Keratinocyte (primary cell): ENCODE measurements at regions not wholly inside any gene's neighbourhood (a gene's known extent, or its start where the extent isn't known, plus 50 kb on each side); places are given as distances from the start of the nearest gene placed in this dataset.
"Not testable (repeated sequence)": the region's sequence is repeated elsewhere in the genome, so short reads cannot be mapped to it uniquely, and the experiment has no call there.

Source experiments
- DNase-seq: peaks from one replicate; pipeline ENCODE4 v3.0.0-alpha.2; 2011; ENCODE audit warnings: low read depth, missing footprints, low spot score
- FAIRE-seq: peaks from 2 replicates; lab custom pipeline; 2011; peaks lifted over from hg19 to GRCh38; lab: Jason Lieb, UNC
- H2AFZ ChIP-seq: 2 replicates; pipeline ENCODE4 v1.6.0; 2012; ENCODE audit warnings: low read length, control low read depth, inconsistent platforms; ENCODE audit not compliant: control insufficient read depth
- H3K27ac ChIP-seq: 2 replicates; pipeline ENCODE4 v1.5.1; 2011; ENCODE audit warnings: low read length; ENCODE audit not compliant: control insufficient read depth, insufficient read depth
- H3K27me3 ChIP-seq: 3 replicates; pipeline ENCODE4 v1.6.0; 2011; ENCODE audit warnings: low read length; ENCODE audit not compliant: control insufficient read depth, insufficient read depth; ENCODE audit errors: extremely low read depth
- H3K36me3 ChIP-seq, 2 experiments: 2 replicates in 1 of 2; 3 replicates in 1 of 2; pipeline ENCODE4 v1.5.1; 2011; ENCODE audit warnings: low read length in 2 of 2, mild to moderate bottlenecking in 1 of 2; ENCODE audit not compliant: control insufficient read depth in 2 of 2, insufficient read depth in 2 of 2; ENCODE audit errors: extremely low read depth in 1 of 2
- H3K4me1 ChIP-seq: 3 replicates; pipeline ENCODE4 v1.5.1; 2011; ENCODE audit warnings: low read length; ENCODE audit not compliant: control insufficient read depth, insufficient read depth; ENCODE audit errors: extremely low read depth
- H3K4me2 ChIP-seq: 3 replicates; pipeline ENCODE4 v1.6.0; 2011; ENCODE audit warnings: low read depth, low read length; ENCODE audit not compliant: control insufficient read depth, insufficient read depth; ENCODE audit errors: extremely low read depth
- H3K4me3 ChIP-seq, 3 experiments: fragments of 200-600 bp in 1 of 3; sonication (generic) in 1 of 3; 2 replicates in 2 of 3; 3 replicates in 1 of 3; pipeline ENCODE4 v1.5.1; 2011 to 2016; ENCODE audit warnings: low read length in 3 of 3, mild to moderate bottlenecking in 3 of 3, control low read depth in 2 of 3, inconsistent platforms in 1 of 3, low read depth in 1 of 3, mixed read lengths in 1 of 3, mixed run types in 1 of 3, moderate library complexity in 1 of 3; ENCODE audit not compliant: control insufficient read depth in 2 of 3, insufficient read depth in 2 of 3; ENCODE audit errors: extremely low read depth in 1 of 3
- H3K79me2 ChIP-seq: 2 replicates; pipeline ENCODE4 v1.6.0; 2012; ENCODE audit warnings: low read length; ENCODE audit not compliant: control insufficient read depth, insufficient read depth
- H3K9ac ChIP-seq: 3 replicates; pipeline ENCODE4 v1.6.0; 2011; ENCODE audit warnings: low read length; ENCODE audit not compliant: control insufficient read depth, insufficient read depth; ENCODE audit errors: extremely low read depth
- H3K9me1 ChIP-seq: 3 replicates; pipeline ENCODE4 v1.6.0; 2011; ENCODE audit warnings: low read length; ENCODE audit not compliant: control insufficient read depth, insufficient read depth; ENCODE audit errors: extremely low read depth
- H3K9me3 ChIP-seq: 2 replicates; pipeline ENCODE4 v1.5.1; 2012; ENCODE audit warnings: low read depth, low read length; ENCODE audit not compliant: control insufficient read depth
- H4K20me1 ChIP-seq: 3 replicates; pipeline ENCODE4 v1.6.0; 2011; ENCODE audit warnings: low read length; ENCODE audit not compliant: control insufficient read depth, insufficient read depth; ENCODE audit errors: extremely low read depth
- EZH2 ChIP-seq: IDR thresholded peaks from one replicate; pipeline ENCODE4 v1.6.1; 2012; ENCODE audit warnings: inconsistent platforms, mild to moderate bottlenecking, low read length, moderate library complexity
- dilution Hi-C: fragments of 300-500 bp; cut with MboI; formaldehyde crosslinking; loops from one replicate; pipeline ENCODE4 v1.7.0; 2020; ENCODE audit warnings: low sequenced_read_pairs; ENCODE audit not compliant: extremely low pct_ligation_motif_present
- TF ChIP-seq, protein P1 (sequence below), 3 experiments: IDR thresholded peaks in 1 of 3; conservative IDR thresholded peaks in 1 of 3; optimal IDR thresholded peaks in 1 of 3; 2 replicates in 2 of 3; 3 replicates in 1 of 3; pipeline versions ENCODE3 to v1.5.1; 2011; ENCODE audit warnings: low read length in 3 of 3, mild to moderate bottlenecking in 3 of 3, moderate library complexity in 2 of 3, control low read depth in 1 of 3, inconsistent platforms in 1 of 3; ENCODE audit not compliant: insufficient read depth in 2 of 3; ENCODE audit errors: extremely low read depth in 1 of 3

GRCh38 chr2:153403940-153404339, 74.6 kb downstream of the RPRM start:
- no peak overlapping the region for H3K9ac ChIP-seq

GRCh38 chr2:153403352-153403751, 75.2 kb downstream of the RPRM start:
- DNase-seq, H2AFZ ChIP-seq, H3K27ac ChIP-seq, H3K4me2 ChIP-seq, H4K20me1 ChIP-seq, H3K27me3 ChIP-seq, H3K9me3 ChIP-seq, H3K79me2 ChIP-seq, FAIRE-seq, H3K9me1 ChIP-seq, dilution Hi-C loops, H3K36me3 ChIP-seq, H3K4me1 ChIP-seq, H3K9ac ChIP-seq, H3K4me3 ChIP-seq: not testable (repeated sequence)

More at GRCh38 chr2:153403940-153404339, 74.6 kb downstream of the RPRM start:
- Histone ChIP-seq H3K9me3 (no peaks in the 10 kb centered on the region), H3K36me3 (no peaks in the 10 kb centered on the region), H3K27ac (no peak overlapping the region), H4K20me1 (no peaks in the 10 kb centered on the region), H3K4me1 (peaks cover 11% of the 10 kb centered on the region), H3K79me2 (no peaks in the 10 kb centered on the region), H3K4me3 (no peak overlapping the region), H3K27me3 (no peaks in the 10 kb centered on the region), H3K4me2 (no peak overlapping the region), H3K9me1 (no peaks in the 10 kb centered on the region), H2AFZ (no peak overlapping the region)
- FAIRE-seq (no peak), DNase-seq (no peak)
- no peak for TF ChIP-seq EZH2
- dilution Hi-C loops, result no loop called here

DNA sequence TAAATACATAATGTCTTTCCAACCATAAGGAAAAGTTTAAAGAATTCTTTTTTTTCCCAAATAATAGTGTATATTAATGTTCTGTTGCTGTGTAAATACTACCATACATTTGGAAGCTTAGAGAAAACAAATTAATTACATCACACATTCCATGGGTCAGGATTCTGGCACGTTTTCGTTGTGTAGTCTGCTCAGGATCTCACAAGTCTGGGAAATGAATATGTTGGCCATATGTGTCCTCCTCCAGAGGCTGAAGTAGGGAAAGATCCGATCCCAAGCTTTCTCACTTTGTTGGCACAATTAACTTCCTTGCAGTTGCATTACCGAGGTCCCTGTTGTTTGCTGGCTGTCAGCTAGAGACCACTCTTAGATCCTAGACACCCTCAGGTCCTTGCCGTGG, 83.9 kb downstream of the RPRM start:
- Histone ChIP-seq H3K79me2 (no peaks in the 10 kb centered on the region), H3K9ac (no peak overlapping the region), H4K20me1 (no peaks in the 10 kb centered on the region), H3K9me3 (no peaks in the 10 kb centered on the region), H2AFZ (no peak overlapping the region), H3K4me2 (no peak overlapping the region), H3K9me1 (no peaks in the 10 kb centered on the region), H3K4me1 (no peaks in the 10 kb centered on the region), H3K27ac (no peak overlapping the region), H3K4me3 (no peak overlapping the region), H3K36me3 (no peaks in the 10 kb centered on the region), H3K27me3 (no peaks in the 10 kb centered on the region)
- FAIRE-seq, result no peak
- DNase-seq, result no peak
- TF ChIP-seq, protein P1, sequence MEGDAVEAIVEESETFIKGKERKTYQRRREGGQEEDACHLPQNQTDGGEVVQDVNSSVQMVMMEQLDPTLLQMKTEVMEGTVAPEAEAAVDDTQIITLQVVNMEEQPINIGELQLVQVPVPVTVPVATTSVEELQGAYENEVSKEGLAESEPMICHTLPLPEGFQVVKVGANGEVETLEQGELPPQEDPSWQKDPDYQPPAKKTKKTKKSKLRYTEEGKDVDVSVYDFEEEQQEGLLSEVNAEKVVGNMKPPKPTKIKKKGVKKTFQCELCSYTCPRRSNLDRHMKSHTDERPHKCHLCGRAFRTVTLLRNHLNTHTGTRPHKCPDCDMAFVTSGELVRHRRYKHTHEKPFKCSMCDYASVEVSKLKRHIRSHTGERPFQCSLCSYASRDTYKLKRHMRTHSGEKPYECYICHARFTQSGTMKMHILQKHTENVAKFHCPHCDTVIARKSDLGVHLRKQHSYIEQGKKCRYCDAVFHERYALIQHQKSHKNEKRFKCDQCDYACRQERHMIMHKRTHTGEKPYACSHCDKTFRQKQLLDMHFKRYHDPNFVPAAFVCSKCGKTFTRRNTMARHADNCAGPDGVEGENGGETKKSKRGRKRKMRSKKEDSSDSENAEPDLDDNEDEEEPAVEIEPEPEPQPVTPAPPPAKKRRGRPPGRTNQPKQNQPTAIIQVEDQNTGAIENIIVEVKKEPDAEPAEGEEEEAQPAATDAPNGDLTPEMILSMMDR (optimal IDR thresholded peaks at IDR 0.05 in 1 of 3, IDR thresholded peaks at IDR 0.05 in 1 of 3, conservative IDR thresholded peaks at IDR 0.05 in 1 of 3; ENCODE audit: extremely low read depth in 1 of 3, insufficient read depth in 2 of 3, low read length in 3 of 3), result no peak
- no peak for TF ChIP-seq EZH2
- dilution Hi-C loops, result no loop called here
